ENCODE measurements at regions not wholly inside any gene's neighbourhood (a gene's known extent, or its start where the extent isn't known, plus 50 kb on each side); places are given as distances from the start of the nearest gene placed in this dataset.
"Not testable (repeated sequence)": the region's sequence is repeated elsewhere in the genome, so short reads cannot be mapped to it uniquely, and the experiment has no call there.

DNA sequence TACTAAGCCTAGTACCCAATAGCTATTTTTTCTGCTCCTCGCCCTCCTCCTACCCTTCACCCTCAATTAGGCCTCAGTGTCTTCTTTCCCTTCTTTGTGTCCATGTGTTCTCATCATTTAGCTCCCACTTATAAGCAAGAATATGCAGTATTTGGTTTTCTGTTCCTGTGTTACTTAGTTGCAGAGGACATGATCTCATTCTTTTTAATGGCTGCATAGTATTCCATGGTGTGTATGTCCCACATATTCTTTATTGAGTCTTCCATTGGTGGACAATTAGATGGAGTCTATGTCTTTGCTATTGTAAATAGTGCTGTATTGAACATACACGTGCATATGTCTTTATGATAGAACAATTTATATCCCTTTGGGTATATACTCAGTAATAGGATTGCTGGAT lies 106.9 kb upstream of the NR5A2 start:
- Histone ChIP-seq H3K36me3 (no peaks in the 10 kb centered on the region), H3K27me3 (no peaks in the 10 kb centered on the region), H3K4me1 (no peaks in the 10 kb centered on the region), H3K27ac (no peak overlapping the region), H3K9me3 (no peaks in the 10 kb centered on the region), H3K4me3 (no peak overlapping the region)
- WGBS = 88% methylated on average over 2 of the region's 2 CpGs
- no peak for DNase-seq (ENCODE audit: low spot score in 2 of 2)
- no peak for TF ChIP-seq POLR2A (IDR thresholded peaks at IDR 0.05)
- no peak for TF ChIP-seq POLR2AphosphoS5 (IDR thresholded peaks at IDR 0.05)
- TF ChIP-seq, protein P1, sequence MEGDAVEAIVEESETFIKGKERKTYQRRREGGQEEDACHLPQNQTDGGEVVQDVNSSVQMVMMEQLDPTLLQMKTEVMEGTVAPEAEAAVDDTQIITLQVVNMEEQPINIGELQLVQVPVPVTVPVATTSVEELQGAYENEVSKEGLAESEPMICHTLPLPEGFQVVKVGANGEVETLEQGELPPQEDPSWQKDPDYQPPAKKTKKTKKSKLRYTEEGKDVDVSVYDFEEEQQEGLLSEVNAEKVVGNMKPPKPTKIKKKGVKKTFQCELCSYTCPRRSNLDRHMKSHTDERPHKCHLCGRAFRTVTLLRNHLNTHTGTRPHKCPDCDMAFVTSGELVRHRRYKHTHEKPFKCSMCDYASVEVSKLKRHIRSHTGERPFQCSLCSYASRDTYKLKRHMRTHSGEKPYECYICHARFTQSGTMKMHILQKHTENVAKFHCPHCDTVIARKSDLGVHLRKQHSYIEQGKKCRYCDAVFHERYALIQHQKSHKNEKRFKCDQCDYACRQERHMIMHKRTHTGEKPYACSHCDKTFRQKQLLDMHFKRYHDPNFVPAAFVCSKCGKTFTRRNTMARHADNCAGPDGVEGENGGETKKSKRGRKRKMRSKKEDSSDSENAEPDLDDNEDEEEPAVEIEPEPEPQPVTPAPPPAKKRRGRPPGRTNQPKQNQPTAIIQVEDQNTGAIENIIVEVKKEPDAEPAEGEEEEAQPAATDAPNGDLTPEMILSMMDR (IDR thresholded peaks at IDR 0.05) = no peak
- no peak for TF ChIP-seq EP300 (IDR thresholded peaks at IDR 0.05)

DNA sequence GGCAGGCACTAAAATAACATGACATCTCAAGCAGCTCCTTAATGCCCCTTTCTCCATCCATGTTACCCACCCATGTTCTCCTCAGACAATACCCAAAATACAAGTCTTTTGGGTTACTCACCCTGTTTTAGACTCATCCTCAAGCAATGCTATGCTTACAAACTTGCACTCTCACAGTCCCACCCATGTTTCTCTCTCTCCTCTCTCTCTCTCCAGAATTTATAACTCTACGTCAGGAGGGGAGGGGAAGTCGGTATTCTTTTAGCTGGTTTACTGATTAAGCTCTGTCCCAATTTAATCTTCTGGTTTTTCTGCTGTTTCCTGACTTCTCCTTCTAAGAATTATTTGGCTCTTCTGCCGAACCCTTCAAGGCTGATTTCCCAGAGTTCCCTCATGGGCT lies 98.0 kb upstream of the NR5A2 start:
- no peaks in the 10 kb centered on the region for H3K4me1 ChIP-seq
- no peak overlapping the region for H3K27ac ChIP-seq
- H3K36me3 ChIP-seq = no peaks in the 10 kb centered on the region
- DNase-seq (ENCODE audit: low spot score in 2 of 2) = no peak
- no peaks in the 10 kb centered on the region for H3K27me3 ChIP-seq
- no peak overlapping the region for H3K4me3 ChIP-seq
- 67% methylated on average over 3 of the region's 3 CpGs for WGBS
- TF ChIP-seq POLR2A (IDR thresholded peaks at IDR 0.05) (no peak), POLR2AphosphoS5 (IDR thresholded peaks at IDR 0.05) (no peak), EP300 (IDR thresholded peaks at IDR 0.05) (no peak)
- TF ChIP-seq, protein P1 (IDR thresholded peaks at IDR 0.05) = no peak
- H3K9me3 ChIP-seq = no peaks in the 10 kb centered on the region

DNA sequence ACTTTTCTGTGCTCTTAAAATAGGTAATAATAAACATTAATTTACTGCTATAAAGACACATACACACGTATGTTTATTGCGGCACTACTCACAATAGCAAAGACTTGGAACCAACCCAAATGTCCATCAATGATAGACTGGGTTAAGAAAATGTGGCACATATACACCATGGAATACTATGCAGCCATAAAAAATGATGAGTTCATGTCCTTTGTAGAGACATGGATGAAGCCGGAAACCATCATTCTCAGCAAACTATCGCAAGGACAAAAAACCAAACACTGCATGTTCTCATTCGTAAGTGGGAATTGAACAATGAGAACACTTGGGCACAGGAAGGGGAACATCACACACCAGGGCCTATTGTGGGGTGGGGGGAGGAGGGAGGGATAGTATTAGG lies 97.4 kb upstream of the NR5A2 start:
- not testable (repeated sequence) for H3K9me3 ChIP-seq; H3K36me3 ChIP-seq; H3K4me3 ChIP-seq; H3K27ac ChIP-seq; DNase-seq (ENCODE audit: low spot score in 2 of 2); H3K27me3 ChIP-seq; H3K4me1 ChIP-seq
- 96% methylated on average over 5 of the region's 5 CpGs for WGBS

DNA sequence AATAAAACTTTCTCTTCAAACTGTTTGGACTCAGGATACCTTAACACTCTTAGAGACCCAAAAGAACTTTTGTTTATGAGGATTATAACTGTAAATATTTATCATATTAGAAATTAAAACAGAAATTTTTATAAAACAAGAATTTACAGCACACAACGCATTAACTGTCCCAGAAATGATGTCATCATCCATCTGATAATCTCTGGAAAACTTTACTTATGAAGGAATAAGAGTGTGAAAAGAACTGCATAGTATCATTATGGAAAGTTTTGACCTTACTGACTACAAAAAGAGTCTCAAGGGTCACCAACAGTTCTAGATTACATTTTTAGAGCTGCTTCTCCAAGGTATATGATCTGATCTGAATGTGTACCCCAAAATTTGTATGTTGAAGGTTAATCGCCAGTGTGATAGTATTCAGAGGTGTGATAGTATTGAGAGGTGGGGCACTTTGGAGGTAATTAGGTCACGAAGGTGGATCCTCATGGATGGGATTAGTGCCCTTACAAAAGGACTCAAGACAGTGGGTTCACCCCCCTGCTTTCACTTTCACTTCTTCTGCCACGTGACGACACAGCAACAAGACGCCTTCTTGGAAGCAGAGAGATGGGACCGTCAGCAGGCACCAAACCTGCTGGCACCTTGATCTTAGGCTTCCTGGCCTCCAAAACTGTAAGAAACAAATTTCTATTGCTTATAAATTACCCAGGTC lies 95.7 kb upstream of the NR5A2 start:
- DNase-seq (ENCODE audit: low spot score in 2 of 2) = no peak
- Histone ChIP-seq H3K4me3 (no peak overlapping the region), H3K27me3 (no peaks in the 10 kb centered on the region), H3K9me3 (no peaks in the 10 kb centered on the region), H3K4me1 (no peaks in the 10 kb centered on the region), H3K27ac (no peak overlapping the region), H3K36me3 (no peaks in the 10 kb centered on the region)
- 87% methylated on average over 7 of the region's 7 CpGs for WGBS
- TF ChIP-seq POLR2AphosphoS5 (IDR thresholded peaks at IDR 0.05) (no peak), POLR2A (IDR thresholded peaks at IDR 0.05) (no peak), EP300 (IDR thresholded peaks at IDR 0.05) (no peak)
- TF ChIP-seq, protein P1 (IDR thresholded peaks at IDR 0.05) = no peak

DNA sequence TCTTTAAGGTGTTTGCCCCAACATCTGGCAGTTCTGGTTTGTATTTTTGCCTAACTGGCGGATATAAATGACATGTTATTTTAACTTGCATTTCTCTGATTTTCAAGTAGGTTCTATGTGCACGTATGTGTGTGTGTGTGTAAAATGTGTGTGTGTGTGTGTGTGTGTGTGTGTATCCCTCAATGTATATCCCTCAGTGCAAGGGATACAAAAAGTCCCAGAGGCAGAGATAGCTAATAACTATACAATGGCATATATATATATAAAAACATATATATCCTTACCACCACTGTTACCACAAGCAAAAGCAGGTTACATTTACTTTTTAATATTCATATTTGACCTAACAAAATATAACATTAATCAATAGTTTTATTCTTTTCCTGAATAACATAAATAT lies 95.0 kb upstream of the NR5A2 start:
- Histone ChIP-seq H3K36me3 (no peaks in the 10 kb centered on the region), H3K4me3 (no peak overlapping the region), H3K27ac (no peak overlapping the region), H3K27me3 (no peaks in the 10 kb centered on the region), H3K9me3 (no peaks in the 10 kb centered on the region), H3K4me1 (no peaks in the 10 kb centered on the region)
- TF ChIP-seq POLR2AphosphoS5 (IDR thresholded peaks at IDR 0.05) (no peak), EP300 (IDR thresholded peaks at IDR 0.05) (no peak), POLR2A (IDR thresholded peaks at IDR 0.05) (no peak)
- TF ChIP-seq, protein P1 (IDR thresholded peaks at IDR 0.05) = no peak
- no peak for DNase-seq (ENCODE audit: low spot score in 2 of 2)
- 88% methylated on average over 2 of the region's 2 CpGs for WGBS

DNA sequence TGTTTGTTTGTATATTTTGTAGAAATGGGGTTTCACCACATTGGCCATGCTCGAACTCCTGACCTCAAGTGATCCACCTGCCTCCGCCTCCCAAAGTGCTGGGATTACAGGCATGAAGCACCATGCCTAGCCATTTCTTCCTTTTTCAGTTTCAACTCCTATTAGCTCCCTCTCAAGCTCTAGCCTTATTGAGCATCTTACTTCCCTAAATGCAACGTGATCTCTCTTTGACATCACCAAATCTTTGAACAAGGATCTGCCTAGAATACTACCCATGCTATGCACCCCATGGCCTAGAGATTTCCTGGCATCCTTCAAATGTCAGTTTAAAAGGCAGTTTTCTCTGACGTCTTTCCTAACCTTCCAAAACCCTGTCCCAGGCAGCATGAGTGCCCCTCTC lies 91.1 kb upstream of the NR5A2 start:
- Histone ChIP-seq H3K9me3 (no peaks in the 10 kb centered on the region), H3K4me1 (no peaks in the 10 kb centered on the region), H3K27ac (no peak overlapping the region), H3K4me3 (no peak overlapping the region), H3K36me3 (no peaks in the 10 kb centered on the region), H3K27me3 (no peaks in the 10 kb centered on the region)
- no peak for DNase-seq (ENCODE audit: low spot score in 2 of 2)
- TF ChIP-seq POLR2AphosphoS5 (IDR thresholded peaks at IDR 0.05) = no peak
- TF ChIP-seq, protein P1 (IDR thresholded peaks at IDR 0.05) = no peak
- TF ChIP-seq EP300 (IDR thresholded peaks at IDR 0.05) = no peak
- no peak for TF ChIP-seq POLR2A (IDR thresholded peaks at IDR 0.05)
- WGBS = 77% methylated on average over 4 of the region's 4 CpGs

All from suprapubic skin (tissue), 4 donors.